ENCODE measurements at regions not wholly inside any gene's neighbourhood (a gene's known extent, or its start where the extent isn't known, plus 50 kb on each side); places are given as distances from the start of the nearest gene placed in this dataset.
"Not testable (repeated sequence)": the region's sequence is repeated elsewhere in the genome, so short reads cannot be mapped to it uniquely, and the experiment has no call there.

DNA sequence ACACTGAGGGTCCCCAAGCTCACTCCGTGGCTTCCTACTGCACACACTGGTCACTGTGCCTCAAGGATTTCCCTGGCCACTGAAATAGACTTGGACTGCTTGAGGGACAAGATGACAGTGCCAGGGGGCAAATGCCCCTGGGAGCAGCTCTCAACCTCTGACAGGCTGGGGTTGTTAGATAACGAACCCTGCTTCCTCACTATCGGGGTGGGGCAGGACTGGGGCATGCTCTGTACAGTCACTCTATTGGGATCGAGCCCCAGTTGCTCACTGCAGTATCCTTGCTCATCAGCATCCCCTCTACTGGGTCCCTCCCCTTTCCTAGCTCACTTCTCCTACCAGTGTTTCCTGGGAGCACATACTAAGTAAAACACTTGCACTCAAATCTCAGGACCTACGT lies 610.8 kb downstream of the NTRK3 start:
- Histone ChIP-seq H3K36me3 (no peaks in the 10 kb centered on the region), H3K4me1 (ENCODE audit: low read depth) (no peaks in the 10 kb centered on the region), H3K9me3 (ENCODE audit: low read depth) (no peaks in the 10 kb centered on the region), H3K4me3 (no peak overlapping the region), H3K27ac (no peak overlapping the region), H3K27me3 (no peaks in the 10 kb centered on the region)
- no peak for DNase-seq (ENCODE audit: low read depth in 1 of 2, low spot score in 1 of 2)
- TF ChIP-seq, protein P1, sequence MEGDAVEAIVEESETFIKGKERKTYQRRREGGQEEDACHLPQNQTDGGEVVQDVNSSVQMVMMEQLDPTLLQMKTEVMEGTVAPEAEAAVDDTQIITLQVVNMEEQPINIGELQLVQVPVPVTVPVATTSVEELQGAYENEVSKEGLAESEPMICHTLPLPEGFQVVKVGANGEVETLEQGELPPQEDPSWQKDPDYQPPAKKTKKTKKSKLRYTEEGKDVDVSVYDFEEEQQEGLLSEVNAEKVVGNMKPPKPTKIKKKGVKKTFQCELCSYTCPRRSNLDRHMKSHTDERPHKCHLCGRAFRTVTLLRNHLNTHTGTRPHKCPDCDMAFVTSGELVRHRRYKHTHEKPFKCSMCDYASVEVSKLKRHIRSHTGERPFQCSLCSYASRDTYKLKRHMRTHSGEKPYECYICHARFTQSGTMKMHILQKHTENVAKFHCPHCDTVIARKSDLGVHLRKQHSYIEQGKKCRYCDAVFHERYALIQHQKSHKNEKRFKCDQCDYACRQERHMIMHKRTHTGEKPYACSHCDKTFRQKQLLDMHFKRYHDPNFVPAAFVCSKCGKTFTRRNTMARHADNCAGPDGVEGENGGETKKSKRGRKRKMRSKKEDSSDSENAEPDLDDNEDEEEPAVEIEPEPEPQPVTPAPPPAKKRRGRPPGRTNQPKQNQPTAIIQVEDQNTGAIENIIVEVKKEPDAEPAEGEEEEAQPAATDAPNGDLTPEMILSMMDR (IDR thresholded peaks at IDR 0.05; ENCODE audit: low read depth, low read length): no peak

DNA sequence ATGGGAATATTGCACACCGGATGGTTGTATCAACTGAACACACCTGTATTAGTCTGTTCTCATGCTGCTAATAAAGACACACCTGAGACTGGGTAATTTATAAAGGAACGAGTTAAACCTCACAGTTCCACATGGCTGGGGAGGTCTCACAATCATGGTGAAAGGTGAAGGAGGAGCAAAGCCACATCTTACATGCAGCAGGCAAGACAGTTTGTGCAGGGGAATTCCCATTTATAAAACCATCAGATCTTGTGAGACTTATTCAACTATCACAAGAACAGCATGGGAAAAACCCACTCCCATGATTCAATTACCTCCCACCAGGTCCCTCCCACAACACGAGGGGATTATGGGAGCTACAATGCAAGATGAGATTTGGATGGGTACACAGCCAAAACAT lies 613.5 kb downstream of the NTRK3 start:
- H3K36me3 ChIP-seq; H3K27ac ChIP-seq; H3K4me1 ChIP-seq (ENCODE audit: low read depth); H3K27me3 ChIP-seq; H3K4me3 ChIP-seq; H3K9me3 ChIP-seq (ENCODE audit: low read depth); DNase-seq (ENCODE audit: low read depth in 1 of 2, low spot score in 1 of 2): not testable (repeated sequence)

DNA sequence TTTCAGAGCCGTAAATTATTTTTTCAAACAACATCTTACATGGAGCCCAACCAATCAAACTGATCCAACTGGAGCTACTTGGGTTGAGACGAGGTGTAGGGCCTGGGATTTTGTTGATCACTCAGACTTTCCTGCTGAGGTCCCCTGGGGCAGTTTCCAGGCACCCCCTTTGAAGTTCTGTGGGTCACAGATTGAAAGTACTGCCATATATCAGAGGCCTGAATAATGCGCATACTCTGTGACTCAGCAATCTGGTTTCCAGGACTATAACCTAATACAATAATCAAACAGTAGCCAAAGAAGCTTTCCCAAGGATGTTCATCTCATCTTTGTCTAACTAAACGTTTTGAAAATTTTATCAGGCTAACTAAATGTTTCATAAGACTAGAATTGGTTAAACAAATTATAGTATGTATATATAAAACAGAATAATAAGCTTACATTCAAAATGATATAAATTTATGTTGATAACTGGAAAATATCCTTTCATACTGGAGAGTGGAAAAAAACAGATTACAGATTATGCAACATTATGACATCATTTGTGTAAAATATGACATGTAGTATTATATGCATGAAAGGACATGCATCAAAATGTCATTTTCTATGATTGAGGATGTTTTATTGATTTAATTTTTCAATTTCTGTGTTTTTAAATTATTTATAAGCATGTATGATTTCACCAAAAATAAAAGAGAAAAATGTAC lies 617.1 kb downstream of the NTRK3 start:
- Histone ChIP-seq H3K4me3 (no peak overlapping the region), H3K36me3 (no peaks in the 10 kb centered on the region), H3K27me3 (peaks cover 1% of the 10 kb centered on the region), H3K9me3 (ENCODE audit: low read depth) (no peaks in the 10 kb centered on the region), H3K27ac (no peak overlapping the region), H3K4me1 (ENCODE audit: low read depth) (no peaks in the 10 kb centered on the region)
- TF ChIP-seq, protein P1 (IDR thresholded peaks at IDR 0.05; ENCODE audit: low read depth, low read length): no peak
- peak in 1 of 2 donors; percentile 5 for DNase-seq (ENCODE audit: low read depth in 1 of 2, low spot score in 1 of 2)

- DNase-seq (ENCODE audit: low read depth in 1 of 2, low spot score in 1 of 2): no peak
- H3K27ac ChIP-seq: no peak overlapping the region
- H3K4me3 ChIP-seq: no peak overlapping the region
- TF ChIP-seq, protein P1 (IDR thresholded peaks at IDR 0.05; ENCODE audit: low read depth, low read length): no peak
- no peaks in the 10 kb centered on the region for H3K9me3 ChIP-seq (ENCODE audit: low read depth)
- no peaks in the 10 kb centered on the region for H3K36me3 ChIP-seq
- peaks cover 10% of the 10 kb centered on the region for H3K27me3 ChIP-seq
- no peaks in the 10 kb centered on the region for H3K4me1 ChIP-seq (ENCODE audit: low read depth)
Observed at GRCh38 chr15:87638554-87639083, 617.9 kb downstream of the NTRK3 start.

GRCh38 chr15:87634361-87634760 lies 622.2 kb downstream of the NTRK3 start:
- H3K36me3 ChIP-seq: no peaks in the 10 kb centered on the region
- H3K27me3 ChIP-seq: peaks cover 15% of the 10 kb centered on the region
- no peaks in the 10 kb centered on the region for H3K9me3 ChIP-seq (ENCODE audit: low read depth)
- no peaks in the 10 kb centered on the region for H3K4me1 ChIP-seq (ENCODE audit: low read depth)
- no peak for DNase-seq (ENCODE audit: low read depth in 1 of 2, low spot score in 1 of 2)
- no peak overlapping the region for H3K4me3 ChIP-seq
- TF ChIP-seq, protein P1 (IDR thresholded peaks at IDR 0.05; ENCODE audit: low read depth, low read length): no peak
- H3K27ac ChIP-seq: no peak overlapping the region

- Histone ChIP-seq H3K27ac (no peak overlapping the region), H3K4me1 (ENCODE audit: low read depth) (no peaks in the 10 kb centered on the region), H3K36me3 (no peaks in the 10 kb centered on the region), H3K9me3 (ENCODE audit: low read depth) (no peaks in the 10 kb centered on the region), H3K4me3 (no peak overlapping the region), H3K27me3 (peaks cover 15% of the 10 kb centered on the region)
- no peak for DNase-seq (ENCODE audit: low read depth in 1 of 2, low spot score in 1 of 2)
- TF ChIP-seq, protein P1 (IDR thresholded peaks at IDR 0.05; ENCODE audit: low read depth, low read length): no peak
Observed at GRCh38 chr15:87633525-87633924, 623.0 kb downstream of the NTRK3 start.

Data from cardiac muscle cell (in vitro differentiated cells and primary cell).